Common myeloid progenitor, CD34-positive (primary cell): ENCODE measurements at regions not wholly inside any gene's neighbourhood (a gene's known extent, or its start where the extent isn't known, plus 50 kb on each side); places are given as distances from the start of the nearest gene placed in this dataset.

Experiments
- CTCF ChIA-PET: fragments of 350-600 bp; sonication (Branson Sonifier 250); formaldehyde crosslinking; loops from one replicate; lab custom pipeline; 2021; ENCODE audit warnings: antibody characterized with exemption; lab: Charles Lee
- POLR2A ChIA-PET: fragments of 350-600 bp; sonication (Branson Sonifier 250); formaldehyde crosslinking; loops from one replicate; lab custom pipeline; 2021; ENCODE audit warnings: antibody characterized with exemption; lab: Charles Lee
- DNase-seq, 3 donors: peaks; one replicate each; pipeline versions ENCODE4 v3.0.0 to v3.0.0-alpha.2; 2013
- H3K27ac ChIP-seq, 2 experiments: 1 replicate in 1 of 2; 2 replicates in 1 of 2; pipeline ENCODE4 v1.7.0; 2013; ENCODE audit warnings: inconsistent platforms in 2 of 2, low read length in 2 of 2, mild to moderate bottlenecking in 2 of 2, low read depth in 1 of 2, moderate library complexity in 1 of 2; ENCODE audit not compliant: severe bottlenecking in 2 of 2, insufficient read depth in 1 of 2, poor library complexity in 1 of 2
- H3K27me3 ChIP-seq, 5 experiments: replicated peaks in 2 of 5; 1 replicate in 3 of 5; 2 replicates in 2 of 5; pipeline versions ENCODE4 v1.6.1 to v1.7.0; 2013; ENCODE audit warnings: low read length in 4 of 5, mild to moderate bottlenecking in 2 of 5, moderate library complexity in 2 of 5, inconsistent platforms in 1 of 5; ENCODE audit not compliant: insufficient read depth in 5 of 5, control insufficient read depth in 4 of 5
- H3K36me3 ChIP-seq, 4 experiments: 1 replicate in 2 of 4; 2 replicates in 2 of 4; pipeline versions ENCODE4 v1.6.1 to v1.7.0; 2013; ENCODE audit warnings: low read length in 3 of 4, control low read depth in 1 of 4, mild to moderate bottlenecking in 1 of 4; ENCODE audit not compliant: control insufficient read depth in 4 of 4, insufficient read depth in 4 of 4
- H3K4me1 ChIP-seq, 4 experiments: 1 replicate in 3 of 4; 2 replicates in 1 of 4; pipeline versions ENCODE4 v1.6.1 to v1.7.1; 2013; ENCODE audit warnings: low read length in 3 of 4, mild to moderate bottlenecking in 3 of 4, control low read depth in 1 of 4, inconsistent platforms in 1 of 4, moderate library complexity in 1 of 4; ENCODE audit not compliant: control insufficient read depth in 4 of 4, insufficient read depth in 4 of 4; ENCODE audit errors: control extremely low read depth in 1 of 4
- H3K4me3 ChIP-seq, 7 experiments: 1 replicate in 4 of 7; 2 replicates in 3 of 7; pipeline versions ENCODE4 v1.5.1 to v1.7.0; 2013; ENCODE audit warnings: mild to moderate bottlenecking in 7 of 7, low read length in 6 of 7, moderate library complexity in 6 of 7, inconsistent platforms in 2 of 7, low read depth in 2 of 7, control low read depth in 1 of 7; ENCODE audit not compliant: insufficient read depth in 4 of 7, control insufficient read depth in 1 of 7; ENCODE audit errors: extremely low read depth in 1 of 7
- H3K9me3 ChIP-seq, 5 experiments: 1 replicate in 4 of 5; 2 replicates in 1 of 5; pipeline versions ENCODE4 v1.6.1 to v1.7.1; 2013; ENCODE audit warnings: low read length in 4 of 5, mild to moderate bottlenecking in 2 of 5, inconsistent platforms in 1 of 5, low read depth in 1 of 5, moderate library complexity in 1 of 5; ENCODE audit not compliant: control insufficient read depth in 4 of 5, insufficient read depth in 2 of 5; ENCODE audit errors: control extremely low read depth in 1 of 5
- WGBS: methylation state at CpG from one replicate; pipeline ENCODE4 v1.1.5; 2013; ENCODE audit not compliant: insufficient coverage; 5-methylcytosine and 5-hydroxymethylcytosine counted together

- no peaks in the 10 kb centered on the region for H3K9me3 ChIP-seq
- H3K27me3 ChIP-seq = no peaks in the 10 kb centered on the region
- H3K4me1 ChIP-seq = no peaks in the 10 kb centered on the region
- CTCF ChIA-PET = no interaction called here
- DNase-seq = no peak
- H3K36me3 ChIP-seq = no peaks in the 10 kb centered on the region
- H3K27ac ChIP-seq = no peak overlapping the region
- no peak overlapping the region for H3K4me3 ChIP-seq
- 20% methylated on average over 1 of the region's 4 CpGs for WGBS
- POLR2A ChIA-PET = no interaction called here
These were observed 141.8 kb upstream of the CPXCR1 start for GRCh38 chrX:88605222-88605583.

GRCh38 chrX:88612870-88613329 lies 134.1 kb upstream of the CPXCR1 start:
- CTCF ChIA-PET = no interaction called here
- Histone ChIP-seq H3K4me1 (no peaks in the 10 kb centered on the region), H3K9me3 (no peaks in the 10 kb centered on the region), H3K36me3 (no peaks in the 10 kb centered on the region), H3K4me3 (no peak overlapping the region), H3K27me3 (no peaks in the 10 kb centered on the region), H3K27ac (no peak overlapping the region)
- WGBS = 0% methylated on average over 1 of the region's 4 CpGs
- POLR2A ChIA-PET = no interaction called here
- DNase-seq = no peak

- no peaks in the 10 kb centered on the region for H3K9me3 ChIP-seq
- no peak overlapping the region for H3K4me3 ChIP-seq
- no peak for DNase-seq
- ChIA-PET POLR2A (no interaction called here), CTCF (no interaction called here)
- no peak overlapping the region for H3K27ac ChIP-seq
- H3K36me3 ChIP-seq = no peaks in the 10 kb centered on the region
- no peaks in the 10 kb centered on the region for H3K4me1 ChIP-seq
- no peaks in the 10 kb centered on the region for H3K27me3 ChIP-seq
These were observed 133.7 kb upstream of the CPXCR1 start for GRCh38 chrX:88613338-88613737.

GRCh38 chrX:88621278-88621677 lies 125.7 kb upstream of the CPXCR1 start:
- no peak overlapping the region for H3K27ac ChIP-seq
- ChIA-PET CTCF (no interaction called here), POLR2A (no interaction called here)
- H3K9me3 ChIP-seq = no peaks in the 10 kb centered on the region
- H3K4me1 ChIP-seq = no peaks in the 10 kb centered on the region
- no peaks in the 10 kb centered on the region for H3K36me3 ChIP-seq
- no peaks in the 10 kb centered on the region for H3K27me3 ChIP-seq
- no CpG with 5 or more reads among the region's 2 CpGs for WGBS
- no peak for DNase-seq
- H3K4me3 ChIP-seq = no peak overlapping the region

DNA sequence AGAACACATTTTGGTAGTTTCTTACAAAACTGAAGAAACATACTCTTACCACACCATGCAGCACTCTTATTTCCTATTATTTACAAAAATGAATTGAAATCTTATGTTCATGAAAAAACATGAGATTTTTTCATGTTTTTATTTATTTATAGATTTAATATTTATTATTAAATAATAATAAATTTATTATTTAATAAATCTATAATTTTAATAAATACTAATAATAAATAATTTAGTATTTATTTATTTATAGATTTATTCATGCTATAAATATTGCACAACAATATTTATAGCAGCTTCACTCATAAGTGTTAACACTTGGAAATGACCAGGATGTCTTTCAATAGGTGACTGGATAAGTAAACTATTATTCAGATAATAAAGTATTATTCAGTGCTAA lies 91.6 kb upstream of the CPXCR1 start:
- ChIA-PET POLR2A (no interaction called here), CTCF (no interaction called here)
- Histone ChIP-seq H3K27me3 (no peaks in the 10 kb centered on the region), H3K27ac (no peak overlapping the region), H3K9me3 (no peaks in the 10 kb centered on the region), H3K4me3 (no peak overlapping the region), H3K36me3 (no peaks in the 10 kb centered on the region), H3K4me1 (no peaks in the 10 kb centered on the region)
- no peak for DNase-seq

- no peaks in the 10 kb centered on the region for H3K4me1 ChIP-seq
- H3K4me3 ChIP-seq = no peak overlapping the region
- ChIA-PET CTCF (no interaction called here), POLR2A (no interaction called here)
- H3K27me3 ChIP-seq = no peaks in the 10 kb centered on the region
- H3K36me3 ChIP-seq = no peaks in the 10 kb centered on the region
- no peaks in the 10 kb centered on the region for H3K9me3 ChIP-seq
- H3K27ac ChIP-seq = no peak overlapping the region
- WGBS = no CpG with 5 or more reads among the region's 1 CpG
- DNase-seq = no peak
These were observed 86.2 kb upstream of the CPXCR1 start for GRCh38 chrX:88660836-88661235.

DNA sequence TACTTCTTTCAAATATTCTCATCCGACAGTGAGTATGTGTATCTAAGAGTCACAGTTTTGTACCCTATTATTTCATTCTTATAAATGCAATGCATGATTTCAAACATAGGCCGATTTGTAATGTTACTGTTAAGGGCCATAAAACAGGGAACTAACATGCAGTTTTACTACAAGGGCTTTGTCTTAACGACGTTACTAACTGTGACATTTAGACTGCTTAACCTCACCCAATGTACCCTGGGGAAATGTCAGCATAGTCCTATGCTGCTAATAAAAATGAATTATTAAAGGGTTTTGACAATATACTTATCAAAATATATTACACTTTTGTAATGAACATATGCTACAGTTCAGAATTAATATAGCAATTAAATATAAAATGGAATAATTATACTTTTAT lies 74.8 kb upstream of the CPXCR1 start:
- no peaks in the 10 kb centered on the region for H3K27me3 ChIP-seq
- no peaks in the 10 kb centered on the region for H3K36me3 ChIP-seq
- H3K27ac ChIP-seq = no peak overlapping the region
- no peaks in the 10 kb centered on the region for H3K4me1 ChIP-seq
- H3K4me3 ChIP-seq = no peak overlapping the region
- POLR2A ChIA-PET = no interaction called here
- DNase-seq = no peak
- 93% methylated on average over 2 of the region's 4 CpGs for WGBS
- CTCF ChIA-PET = no interaction called here
- H3K9me3 ChIP-seq = no peaks in the 10 kb centered on the region
